HL-60 (cell line): ENCODE measurements at regions not wholly inside any gene's neighbourhood (a gene's known extent, or its start where the extent isn't known, plus 50 kb on each side); places are given as distances from the start of the nearest gene placed in this dataset.

ENCODE experiments used
- DNase-seq, 2 experiments: peaks; one replicate each; pipeline ENCODE4 v3.0.0-alpha.2; 2010 to 2020; ENCODE audit warnings: low read depth in 1 of 2, low spot score in 1 of 2
- H3K27ac ChIP-seq: fragments of 250-450 bp; sonication (Bioruptor Pico); replicated peaks from 2 replicates; pipeline ENCODE4 v1.5.1; 2020; ENCODE audit warnings: mild to moderate bottlenecking, moderate library complexity
- H3K27me3 ChIP-seq: fragments of 250-450 bp; sonication (Bioruptor Pico); 2 replicates; pipeline ENCODE4 v1.5.1; 2021; ENCODE audit warnings: mild to moderate bottlenecking, moderate library complexity; ENCODE audit not compliant: insufficient read depth, poor library complexity, severe bottlenecking
- H3K4me3 ChIP-seq: replicated peaks from 2 replicates; pipeline ENCODE4 v1.5.1; 2011; ENCODE audit warnings: mild to moderate bottlenecking, control low read depth, low read length; ENCODE audit not compliant: insufficient read depth
- GABPA ChIP-seq: IDR thresholded peaks from 2 replicates; pipeline ENCODE4 v1.6.1; 2012; ENCODE audit warnings: low read depth
- POLR2AphosphoS5 ChIP-seq: IDR thresholded peaks from 2 replicates; pipeline ENCODE4 v1.6.1; 2012; ENCODE audit warnings: low read depth
- SPI1 ChIP-seq: IDR thresholded peaks from 2 replicates; pipeline ENCODE4 v1.6.1; 2012; ENCODE audit warnings: low read depth, mild to moderate bottlenecking, borderline replicate concordance
- TF ChIP-seq, protein P1 (sequence below): IDR thresholded peaks from 2 replicates; pipeline ENCODE4 v1.6.1; 2012; ENCODE audit warnings: low read depth; ENCODE audit not compliant: insufficient replicate concordance
- TF ChIP-seq, protein P2 (sequence below): IDR thresholded peaks from one replicate; pipeline ENCODE4 v1.5.1; 2011; ENCODE audit warnings: low read length, control low read depth, inconsistent platforms; ENCODE audit not compliant: insufficient read depth

DNA sequence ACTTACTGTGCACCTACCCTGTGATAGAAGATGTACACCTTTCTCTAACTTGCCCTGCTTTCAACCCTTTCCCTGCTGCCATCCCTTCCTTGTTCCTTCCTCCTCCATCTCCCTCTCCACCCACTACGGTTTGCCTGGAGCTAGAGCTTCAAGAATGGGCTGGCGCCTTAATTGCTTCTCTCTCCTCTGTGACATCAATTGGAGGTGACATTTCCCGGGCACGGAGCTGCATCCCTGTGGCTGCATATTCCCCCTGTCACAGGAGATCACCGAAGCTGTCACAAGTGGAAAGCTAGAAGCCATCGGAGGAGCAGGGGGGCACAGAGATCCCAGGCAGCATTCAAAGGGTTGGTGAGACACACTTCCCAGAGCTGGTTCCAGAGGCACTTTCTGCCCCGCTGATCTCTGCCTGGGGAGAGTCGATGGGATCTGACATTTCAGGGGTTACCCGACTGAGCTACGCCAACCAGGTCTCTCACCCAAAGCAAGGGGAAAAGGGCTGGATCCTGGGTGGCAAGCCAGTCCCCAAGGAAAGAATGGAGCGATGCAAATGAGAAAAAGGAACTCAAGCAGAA is 604.9 kb downstream of the MED13L start:
- no peak overlapping the region for H3K27ac ChIP-seq
- H3K4me3 ChIP-seq = no peak overlapping the region
- peaks cover 3% of the 10 kb centered on the region for H3K27me3 ChIP-seq
- TF ChIP-seq, protein P1, sequence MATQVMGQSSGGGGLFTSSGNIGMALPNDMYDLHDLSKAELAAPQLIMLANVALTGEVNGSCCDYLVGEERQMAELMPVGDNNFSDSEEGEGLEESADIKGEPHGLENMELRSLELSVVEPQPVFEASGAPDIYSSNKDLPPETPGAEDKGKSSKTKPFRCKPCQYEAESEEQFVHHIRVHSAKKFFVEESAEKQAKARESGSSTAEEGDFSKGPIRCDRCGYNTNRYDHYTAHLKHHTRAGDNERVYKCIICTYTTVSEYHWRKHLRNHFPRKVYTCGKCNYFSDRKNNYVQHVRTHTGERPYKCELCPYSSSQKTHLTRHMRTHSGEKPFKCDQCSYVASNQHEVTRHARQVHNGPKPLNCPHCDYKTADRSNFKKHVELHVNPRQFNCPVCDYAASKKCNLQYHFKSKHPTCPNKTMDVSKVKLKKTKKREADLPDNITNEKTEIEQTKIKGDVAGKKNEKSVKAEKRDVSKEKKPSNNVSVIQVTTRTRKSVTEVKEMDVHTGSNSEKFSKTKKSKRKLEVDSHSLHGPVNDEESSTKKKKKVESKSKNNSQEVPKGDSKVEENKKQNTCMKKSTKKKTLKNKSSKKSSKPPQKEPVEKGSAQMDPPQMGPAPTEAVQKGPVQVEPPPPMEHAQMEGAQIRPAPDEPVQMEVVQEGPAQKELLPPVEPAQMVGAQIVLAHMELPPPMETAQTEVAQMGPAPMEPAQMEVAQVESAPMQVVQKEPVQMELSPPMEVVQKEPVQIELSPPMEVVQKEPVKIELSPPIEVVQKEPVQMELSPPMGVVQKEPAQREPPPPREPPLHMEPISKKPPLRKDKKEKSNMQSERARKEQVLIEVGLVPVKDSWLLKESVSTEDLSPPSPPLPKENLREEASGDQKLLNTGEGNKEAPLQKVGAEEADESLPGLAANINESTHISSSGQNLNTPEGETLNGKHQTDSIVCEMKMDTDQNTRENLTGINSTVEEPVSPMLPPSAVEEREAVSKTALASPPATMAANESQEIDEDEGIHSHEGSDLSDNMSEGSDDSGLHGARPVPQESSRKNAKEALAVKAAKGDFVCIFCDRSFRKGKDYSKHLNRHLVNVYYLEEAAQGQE = no peak
- no peak for DNase-seq

DNA sequence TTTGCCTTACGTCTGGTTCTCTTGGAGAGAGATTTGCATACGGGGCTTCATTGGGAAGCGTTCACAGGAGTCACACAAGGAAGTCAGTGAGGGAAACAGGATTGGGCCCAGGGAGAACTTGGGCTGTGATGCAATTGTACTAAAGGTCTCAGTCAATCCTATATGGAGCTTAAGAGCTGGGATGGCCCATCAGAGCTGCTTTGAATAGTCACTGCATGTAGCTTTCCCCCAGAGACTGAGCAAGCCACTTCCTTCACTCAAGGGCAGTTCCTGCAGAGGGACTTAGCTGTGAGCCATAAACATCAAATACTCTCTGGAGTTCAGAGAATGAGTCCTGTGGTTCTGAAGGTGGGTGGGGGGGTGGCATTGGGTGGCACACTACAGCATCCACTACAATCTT is 605.4 kb downstream of the MED13L start:
- Histone ChIP-seq H3K4me3 (no peak overlapping the region), H3K27me3 (peaks cover 3% of the 10 kb centered on the region), H3K27ac (no peak overlapping the region)
- DNase-seq = no peak
- TF ChIP-seq POLR2AphosphoS5 (no peak), GABPA (no peak), SPI1 (no peak)
- TF ChIP-seq, protein P1 = no peak
- TF ChIP-seq, protein P2, sequence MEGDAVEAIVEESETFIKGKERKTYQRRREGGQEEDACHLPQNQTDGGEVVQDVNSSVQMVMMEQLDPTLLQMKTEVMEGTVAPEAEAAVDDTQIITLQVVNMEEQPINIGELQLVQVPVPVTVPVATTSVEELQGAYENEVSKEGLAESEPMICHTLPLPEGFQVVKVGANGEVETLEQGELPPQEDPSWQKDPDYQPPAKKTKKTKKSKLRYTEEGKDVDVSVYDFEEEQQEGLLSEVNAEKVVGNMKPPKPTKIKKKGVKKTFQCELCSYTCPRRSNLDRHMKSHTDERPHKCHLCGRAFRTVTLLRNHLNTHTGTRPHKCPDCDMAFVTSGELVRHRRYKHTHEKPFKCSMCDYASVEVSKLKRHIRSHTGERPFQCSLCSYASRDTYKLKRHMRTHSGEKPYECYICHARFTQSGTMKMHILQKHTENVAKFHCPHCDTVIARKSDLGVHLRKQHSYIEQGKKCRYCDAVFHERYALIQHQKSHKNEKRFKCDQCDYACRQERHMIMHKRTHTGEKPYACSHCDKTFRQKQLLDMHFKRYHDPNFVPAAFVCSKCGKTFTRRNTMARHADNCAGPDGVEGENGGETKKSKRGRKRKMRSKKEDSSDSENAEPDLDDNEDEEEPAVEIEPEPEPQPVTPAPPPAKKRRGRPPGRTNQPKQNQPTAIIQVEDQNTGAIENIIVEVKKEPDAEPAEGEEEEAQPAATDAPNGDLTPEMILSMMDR = no peak

DNA sequence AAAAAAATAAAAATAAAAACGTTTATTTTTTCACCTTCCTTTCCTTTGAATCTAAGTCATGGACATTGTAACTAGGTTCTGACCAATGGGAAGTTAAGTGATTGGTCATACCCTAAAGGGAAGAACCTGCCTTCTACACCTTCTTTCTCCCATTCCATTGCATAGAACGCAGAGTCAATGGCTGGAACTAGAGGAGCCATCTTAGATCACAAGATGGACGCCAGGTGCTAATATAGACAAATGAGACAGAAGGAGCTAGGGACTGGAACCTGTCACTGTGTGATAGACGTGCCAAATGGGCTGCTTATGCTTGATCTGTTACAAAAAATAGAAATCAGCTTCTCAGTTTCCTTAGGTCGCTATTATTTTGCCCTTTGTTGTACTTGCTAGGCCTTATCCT is 606.6 kb downstream of the MED13L start:
- no peak for TF ChIP-seq POLR2AphosphoS5
- TF ChIP-seq SPI1 = no peak
- TF ChIP-seq, protein P2 = no peak
- TF ChIP-seq, protein P1 = no peak
- no peak for TF ChIP-seq GABPA
- peaks cover 3% of the 10 kb centered on the region for H3K27me3 ChIP-seq

DNA sequence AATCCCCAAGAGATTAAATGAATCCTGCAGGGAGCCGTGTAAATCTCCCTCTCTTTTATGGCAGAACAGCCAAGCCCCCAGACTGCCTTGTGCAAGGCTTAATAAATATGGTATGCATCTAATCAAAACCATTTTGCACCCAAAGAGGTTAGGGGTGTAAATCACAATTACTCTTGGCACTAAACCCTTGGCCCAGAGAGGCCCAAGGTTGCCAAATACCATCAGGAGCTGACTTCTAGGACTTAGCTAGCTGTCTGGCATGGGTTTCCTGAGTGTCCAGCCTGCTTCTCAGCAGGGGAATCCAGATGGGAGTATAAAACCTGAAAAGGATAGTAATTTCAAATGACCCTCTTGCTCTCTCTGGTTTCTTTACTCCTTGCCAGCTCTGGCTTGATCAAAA is 610.4 kb downstream of the MED13L start:
- no peak overlapping the region for H3K27ac ChIP-seq
- TF ChIP-seq SPI1 (no peak), GABPA (no peak), POLR2AphosphoS5 (no peak)
- TF ChIP-seq, protein P2 = no peak
- TF ChIP-seq, protein P1 = no peak
- DNase-seq = no peak
- H3K4me3 ChIP-seq = no peak overlapping the region
- peaks cover 3% of the 10 kb centered on the region for H3K27me3 ChIP-seq

More for the DNA sequence above, 606.6 kb downstream of the MED13L start:
- no peak overlapping the region for H3K4me3 ChIP-seq
- H3K27ac ChIP-seq = no peak overlapping the region
- no peak for DNase-seq
